Upper lobe of left lung (tissue), 4 donors: ENCODE measurements at regions not wholly inside any gene's neighbourhood (a gene's known extent, or its start where the extent isn't known, plus 50 kb on each side); places are given as distances from the start of the nearest gene placed in this dataset.

ENCODE experiments used
- CTCF ChIP-seq, 6 experiments: fragments of 450-650 bp in 4 of 6; fragments of 200-600 bp in 2 of 6; sonication (generic) in 2 of 6; IDR thresholded peaks; one replicate each; pipeline ENCODE4 v1.5.1; 2016 to 2019; ENCODE audit warnings: antibody characterized with exemption in 6 of 6
- EP300 ChIP-seq, 4 donors: sonication (generic); formaldehyde crosslinking; IDR thresholded peaks; one replicate each; pipeline ENCODE4 v1.5.1; 2017; ENCODE audit warnings: antibody characterized with exemption in 4 of 4, control low read depth in 2 of 4
- POLR2A ChIP-seq, 4 donors: fragments of 450-650 bp; IDR thresholded peaks; one replicate each; pipeline ENCODE4 v1.5.1; 2016 to 2017; ENCODE audit warnings: antibody characterized with exemption in 4 of 4, mild to moderate bottlenecking in 2 of 4

- TF ChIP-seq CTCF (IDR thresholded peaks at IDR 0.05) (no peak), POLR2A (IDR thresholded peaks at IDR 0.05) (no peak), EP300 (IDR thresholded peaks at IDR 0.05) (no peak)
These were observed 145.6 kb upstream of the MYOCD start for GRCh38 chr17:12519956-12520594.
